Ascending aorta (tissue), 2 donors: ENCODE measurements at regions not wholly inside any gene's neighbourhood (a gene's known extent, or its start where the extent isn't known, plus 50 kb on each side); places are given as distances from the start of the nearest gene placed in this dataset.

Experiments used
- DNase-seq, 2 donors: peaks; one replicate each; pipeline ENCODE4 v3.0.0-alpha.2; 2019; ENCODE audit warnings: low spot score in 2 of 2
- H3K27ac ChIP-seq, 2 donors: fragments of 200-600 bp; sonication (generic); one replicate each; pipeline ENCODE4 v1.5.1; 2016 to 2017; ENCODE audit warnings: mild to moderate bottlenecking in 1 of 2
- H3K27me3 ChIP-seq: fragments of 200-600 bp; sonication (generic); one replicate; pipeline ENCODE4 v1.5.1; 2017
- H3K36me3 ChIP-seq, 2 donors: fragments of 200-600 bp; sonication (generic); one replicate each; pipeline ENCODE4 v1.5.1; 2016
- H3K4me1 ChIP-seq, 2 donors: fragments of 200-600 bp; sonication (generic); one replicate each; pipeline ENCODE4 v1.5.1; 2016 to 2017; ENCODE audit warnings: mild to moderate bottlenecking in 1 of 2
- H3K4me3 ChIP-seq, 2 donors: fragments of 200-600 bp; sonication (generic); one replicate each; pipeline ENCODE4 v1.5.1; 2016 to 2017; ENCODE audit warnings: mild to moderate bottlenecking in 1 of 2
- H3K9me3 ChIP-seq, 2 donors: fragments of 200-600 bp; sonication (generic); one replicate each; pipeline ENCODE4 v1.5.1; 2016
- CTCF ChIP-seq, 3 experiments: fragments of 200-600 bp in 2 of 3; fragments of 450-650 bp in 1 of 3; sonication (generic) in 2 of 3; IDR thresholded peaks; one replicate each; pipeline ENCODE4 v1.5.1; 2016 to 2019; ENCODE audit warnings: antibody characterized with exemption in 3 of 3, mild to moderate bottlenecking in 1 of 3, moderate library complexity in 1 of 3
- intact Hi-C: fragments of 100-400 bp; cut with DNase I; formaldehyde crosslinking; loops from one replicate; pipeline ENCODE4 v1.15.1; 2023

- no peaks in the 10 kb centered on the region for H3K36me3 ChIP-seq
- no peak for DNase-seq
- TF ChIP-seq CTCF (IDR thresholded peaks at IDR 0.05): no peak
- no peaks in the 10 kb centered on the region for H3K9me3 ChIP-seq
- no peaks in the 10 kb centered on the region for H3K27me3 ChIP-seq
- H3K27ac ChIP-seq: no peak overlapping the region
- no peak overlapping the region for H3K4me3 ChIP-seq
- H3K4me1 ChIP-seq: no peaks in the 10 kb centered on the region
- intact Hi-C loops: no loop called here
Measured at GRCh38 chr3:180284331-180285110, 247.8 kb upstream of the PEX5L start.

- intact Hi-C loops: no loop called here
- no peaks in the 10 kb centered on the region for H3K36me3 ChIP-seq
- no peaks in the 10 kb centered on the region for H3K9me3 ChIP-seq
- H3K27ac ChIP-seq: no peak overlapping the region
- DNase-seq: no peak
- no peak overlapping the region for H3K4me3 ChIP-seq
- no peaks in the 10 kb centered on the region for H3K27me3 ChIP-seq
- no peak for TF ChIP-seq CTCF (IDR thresholded peaks at IDR 0.05)
- H3K4me1 ChIP-seq: no peaks in the 10 kb centered on the region
Measured at GRCh38 chr3:180287703-180288102, 251.0 kb upstream of the PEX5L start.

GRCh38 chr3:180288816-180289215 is 252.1 kb upstream of the PEX5L start:
- DNase-seq: no peak
- no peaks in the 10 kb centered on the region for H3K9me3 ChIP-seq
- TF ChIP-seq CTCF (IDR thresholded peaks at IDR 0.05): no peak
- no peak overlapping the region for H3K27ac ChIP-seq
- intact Hi-C loops: no loop called here
- H3K4me1 ChIP-seq: no peaks in the 10 kb centered on the region
- H3K27me3 ChIP-seq: no peaks in the 10 kb centered on the region
- no peaks in the 10 kb centered on the region for H3K36me3 ChIP-seq
- H3K4me3 ChIP-seq: no peak overlapping the region

GRCh38 chr3:180290300-180290699 is 253.6 kb upstream of the PEX5L start:
- no peak for DNase-seq
- Histone ChIP-seq H3K27me3 (no peaks in the 10 kb centered on the region), H3K4me1 (no peaks in the 10 kb centered on the region), H3K9me3 (no peaks in the 10 kb centered on the region), H3K27ac (no peak overlapping the region), H3K4me3 (no peak overlapping the region), H3K36me3 (no peaks in the 10 kb centered on the region)
- TF ChIP-seq CTCF (IDR thresholded peaks at IDR 0.05): no peak
- intact Hi-C loops: no loop called here

- Histone ChIP-seq H3K4me1 (no peaks in the 10 kb centered on the region), H3K27ac (no peak overlapping the region), H3K27me3 (no peaks in the 10 kb centered on the region), H3K9me3 (no peaks in the 10 kb centered on the region), H3K36me3 (no peaks in the 10 kb centered on the region), H3K4me3 (no peak overlapping the region)
- no peak for DNase-seq
- intact Hi-C loops: no loop called here
- no peak for TF ChIP-seq CTCF (IDR thresholded peaks at IDR 0.05)
Measured at GRCh38 chr3:180294282-180295027, 257.7 kb upstream of the PEX5L start.
